ENCODE measurements at regions not wholly inside any gene's neighbourhood (a gene's known extent, or its start where the extent isn't known, plus 50 kb on each side); places are given as distances from the start of the nearest gene placed in this dataset.

GRCh38 chr14:53491256-53491883 lies 338.2 kb upstream of the DDHD1 start:
- Histone ChIP-seq H3K27me3 (no peaks in the 10 kb centered on the region), H3K4me3 (no peak overlapping the region), H3K27ac (no peak overlapping the region), H3K9me3 (no peaks in the 10 kb centered on the region), H3K36me3 (ENCODE audit: low read depth, missing control alignments) (no peaks in the 10 kb centered on the region), H3K4me1 (no peaks in the 10 kb centered on the region)
- TF ChIP-seq POLR2A (IDR thresholded peaks at IDR 0.05): no peak
- no peak for TF ChIP-seq CTCF (IDR thresholded peaks at IDR 0.05)
- whole genome bisulfite sequencing, 2 donors: 56 to 68% methylated on average over 3 of the region's 3 CpGs
- intact Hi-C loops (cut with DNase I; ENCODE audit: low total_unique reads): no loop called here
- DNase-seq: no peak

- no peak for TF ChIP-seq POLR2A (IDR thresholded peaks at IDR 0.05)
- no peak for TF ChIP-seq CTCF (IDR thresholded peaks at IDR 0.05)
- no peaks in the 10 kb centered on the region for H3K4me1 ChIP-seq
- 80 to 85% methylated on average over 1 of the region's 1 CpG for WGBS, 2 donors
Measured at GRCh38 chr14:53478174-53478573, 325.1 kb upstream of the DDHD1 start.

GRCh38 chr14:53473480-53473879 lies 320.4 kb upstream of the DDHD1 start:
- intact Hi-C loops (cut with DNase I; ENCODE audit: low total_unique reads): no loop called here
- 86 to 89% methylated on average over 1 of the region's 1 CpG for WGBS, 2 donors
- H3K27ac ChIP-seq: no peak overlapping the region
- TF ChIP-seq POLR2A (IDR thresholded peaks at IDR 0.05) (no peak), CTCF (IDR thresholded peaks at IDR 0.05) (no peak)
- no peaks in the 10 kb centered on the region for H3K9me3 ChIP-seq
- no peak overlapping the region for H3K4me3 ChIP-seq
- no peaks in the 10 kb centered on the region for H3K36me3 ChIP-seq (ENCODE audit: low read depth, missing control alignments)
- H3K27me3 ChIP-seq: no peaks in the 10 kb centered on the region
- no peaks in the 10 kb centered on the region for H3K4me1 ChIP-seq
- DNase-seq: no peak

More at GRCh38 chr14:53478174-53478573, 325.1 kb upstream of the DDHD1 start:
- Histone ChIP-seq H3K36me3 (ENCODE audit: low read depth, missing control alignments) (no peaks in the 10 kb centered on the region), H3K4me3 (no peak overlapping the region), H3K9me3 (no peaks in the 10 kb centered on the region), H3K27me3 (no peaks in the 10 kb centered on the region), H3K27ac (no peak overlapping the region)
- intact Hi-C loops (cut with DNase I; ENCODE audit: low total_unique reads): no loop called here
- no peak for DNase-seq

- Histone ChIP-seq H3K4me1 (no peaks in the 10 kb centered on the region), H3K4me3 (no peak overlapping the region), H3K9me3 (no peaks in the 10 kb centered on the region), H3K27ac (no peak overlapping the region), H3K36me3 (ENCODE audit: low read depth, missing control alignments) (no peaks in the 10 kb centered on the region), H3K27me3 (no peaks in the 10 kb centered on the region)
- intact Hi-C loops (cut with DNase I; ENCODE audit: low total_unique reads): no loop called here
- no peak for DNase-seq
- TF ChIP-seq CTCF (IDR thresholded peaks at IDR 0.05) (no peak), POLR2A (IDR thresholded peaks at IDR 0.05) (no peak)
Measured at GRCh38 chr14:53472306-53472705, 319.2 kb upstream of the DDHD1 start.

- intact Hi-C loops (cut with DNase I; ENCODE audit: low total_unique reads): no loop called here
- Histone ChIP-seq H3K36me3 (ENCODE audit: low read depth, missing control alignments) (no peaks in the 10 kb centered on the region), H3K9me3 (no peaks in the 10 kb centered on the region), H3K27ac (no peak overlapping the region), H3K4me3 (no peak overlapping the region), H3K4me1 (no peaks in the 10 kb centered on the region), H3K27me3 (no peaks in the 10 kb centered on the region)
- WGBS, 2 donors: 93 to 98% methylated on average over 2 of the region's 2 CpGs
- DNase-seq: no peak
- TF ChIP-seq CTCF (IDR thresholded peaks at IDR 0.05) (no peak), POLR2A (IDR thresholded peaks at IDR 0.05) (no peak)
Measured at GRCh38 chr14:53470351-53471043, 317.4 kb upstream of the DDHD1 start.

All from testis (tissue), 2 donors.